GM12873 (cell line): ENCODE measurements at regions not wholly inside any gene's neighbourhood (a gene's known extent, or its start where the extent isn't known, plus 50 kb on each side); places are given as distances from the start of the nearest gene placed in this dataset.

Experiments used
- TF ChIP-seq, protein P1 (sequence below): IDR thresholded peaks from 2 replicates; pipeline ENCODE4 v1.5.1; 2012; ENCODE audit warnings: low read depth, mild to moderate bottlenecking, moderate library complexity, low read length, control low read depth; ENCODE audit not compliant: insufficient read depth; ENCODE audit errors: missing control alignments

DNA sequence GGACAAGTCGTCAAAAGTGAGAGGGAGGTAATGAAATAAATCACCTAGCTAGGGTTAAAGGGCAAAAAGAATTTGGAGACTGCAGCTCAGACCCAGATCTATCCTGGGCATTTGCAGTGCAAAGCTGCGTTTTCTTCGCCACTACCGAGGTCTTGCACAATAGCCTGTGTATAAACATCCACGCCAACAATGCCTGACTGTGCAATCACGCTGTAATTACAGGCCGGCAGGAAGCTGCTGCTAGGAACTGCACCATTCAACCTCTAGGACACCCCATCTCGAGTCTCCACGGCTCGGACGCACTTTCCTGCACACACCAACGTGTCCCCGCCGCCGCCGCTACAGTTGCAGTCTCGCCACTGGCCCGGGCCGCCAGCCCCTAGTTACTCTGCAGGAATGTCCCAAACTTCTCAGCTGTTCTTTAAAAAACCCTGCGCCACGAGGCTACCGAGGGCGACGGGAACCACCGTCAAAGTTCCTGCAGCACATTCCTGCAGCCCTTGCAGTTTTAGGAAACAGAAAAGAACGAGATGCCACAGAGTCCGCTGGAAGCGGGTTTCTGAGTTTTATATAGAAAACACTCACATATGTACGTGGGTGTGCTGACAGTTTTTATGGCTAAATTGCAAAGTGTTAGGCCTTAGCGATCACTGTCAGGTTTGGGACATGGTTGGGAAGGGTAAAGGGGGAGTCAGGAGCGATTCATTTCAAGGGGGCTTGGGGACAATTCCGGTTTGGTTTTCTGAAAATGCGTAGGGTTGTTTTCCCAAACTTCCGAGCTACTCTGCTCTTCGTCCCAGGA lies 65.6 kb upstream of the PTGR2 start:
- TF ChIP-seq, protein P1, sequence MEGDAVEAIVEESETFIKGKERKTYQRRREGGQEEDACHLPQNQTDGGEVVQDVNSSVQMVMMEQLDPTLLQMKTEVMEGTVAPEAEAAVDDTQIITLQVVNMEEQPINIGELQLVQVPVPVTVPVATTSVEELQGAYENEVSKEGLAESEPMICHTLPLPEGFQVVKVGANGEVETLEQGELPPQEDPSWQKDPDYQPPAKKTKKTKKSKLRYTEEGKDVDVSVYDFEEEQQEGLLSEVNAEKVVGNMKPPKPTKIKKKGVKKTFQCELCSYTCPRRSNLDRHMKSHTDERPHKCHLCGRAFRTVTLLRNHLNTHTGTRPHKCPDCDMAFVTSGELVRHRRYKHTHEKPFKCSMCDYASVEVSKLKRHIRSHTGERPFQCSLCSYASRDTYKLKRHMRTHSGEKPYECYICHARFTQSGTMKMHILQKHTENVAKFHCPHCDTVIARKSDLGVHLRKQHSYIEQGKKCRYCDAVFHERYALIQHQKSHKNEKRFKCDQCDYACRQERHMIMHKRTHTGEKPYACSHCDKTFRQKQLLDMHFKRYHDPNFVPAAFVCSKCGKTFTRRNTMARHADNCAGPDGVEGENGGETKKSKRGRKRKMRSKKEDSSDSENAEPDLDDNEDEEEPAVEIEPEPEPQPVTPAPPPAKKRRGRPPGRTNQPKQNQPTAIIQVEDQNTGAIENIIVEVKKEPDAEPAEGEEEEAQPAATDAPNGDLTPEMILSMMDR: no peak

DNA sequence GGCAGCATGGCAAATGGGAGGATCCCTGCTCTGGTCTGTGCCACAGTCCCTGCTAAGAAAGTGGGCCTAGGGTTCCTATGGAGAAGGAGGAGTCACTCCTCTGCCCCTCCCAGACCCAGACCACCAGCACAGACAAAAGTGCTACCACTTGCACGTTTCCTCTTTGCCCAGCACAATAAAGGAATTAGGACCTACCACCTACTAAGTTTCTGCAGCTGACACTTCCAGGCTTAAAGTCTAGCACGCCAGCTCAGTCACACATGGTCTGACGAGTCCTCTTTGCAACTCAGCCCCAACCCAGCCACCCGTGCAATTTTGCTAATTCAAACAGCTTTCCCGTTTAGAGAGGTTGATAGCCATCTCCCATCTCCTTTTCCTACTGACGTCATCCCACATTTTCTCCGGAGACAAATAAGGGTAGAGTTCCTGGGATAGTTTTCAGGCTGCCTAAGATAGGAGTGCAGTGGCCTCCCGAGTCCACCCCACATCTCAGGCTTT lies 66.2 kb upstream of the PTGR2 start:
- TF ChIP-seq, protein P1: no peak

- TF ChIP-seq, protein P1: no peak
Measured at GRCh38 chr14:73784988-73785313, 66.7 kb upstream of the PTGR2 start.

GRCh38 chr14:73784181-73784987 lies 67.2 kb upstream of the PTGR2 start:
- TF ChIP-seq, protein P1: no peak

- TF ChIP-seq, protein P1: no peak
Measured at GRCh38 chr14:73783107-73783727, 68.4 kb upstream of the PTGR2 start.

DNA sequence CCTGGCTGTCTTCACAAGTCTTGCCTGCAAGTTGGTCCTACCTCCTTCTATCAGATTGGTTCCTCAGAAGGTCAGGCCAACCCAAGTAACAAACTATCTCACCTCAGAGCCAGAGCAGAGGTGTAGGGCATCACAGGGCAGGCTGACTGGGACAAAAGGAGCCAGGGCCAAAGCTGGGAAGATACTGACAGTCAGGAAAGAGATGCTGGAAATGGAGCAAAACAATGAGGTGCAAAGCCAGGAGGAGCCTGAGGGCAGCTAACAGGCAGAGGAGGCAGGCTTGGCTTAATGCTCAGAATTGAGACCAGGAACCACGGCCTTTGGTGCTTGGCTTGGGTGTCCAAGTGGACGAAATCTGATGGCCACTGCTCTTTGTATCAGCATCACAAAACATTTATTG lies 68.4 kb upstream of the PNMA1 start:
- TF ChIP-seq, protein P1: no peak

GRCh38 chr14:73780896-73781295 lies 66.7 kb upstream of the PNMA1 start:
- TF ChIP-seq, protein P1: no peak
